WTC11 (cell line): ENCODE measurements at regions not wholly inside any gene's neighbourhood (a gene's known extent, or its start where the extent isn't known, plus 50 kb on each side); places are given as distances from the start of the nearest gene placed in this dataset.

Source experiments
- ATAC-seq: fragments of 200-7000 bp; cut with Tn5 transposase; 2 replicates; pipeline ENCODE4 v1.10.0; 2021; ENCODE audit warnings: mild to moderate bottlenecking, moderate library complexity
- CTCF ChIA-PET: fragments of 300-600 bp; sonication (Branson Sonifier 250); formaldehyde crosslinking; loops from one replicate; lab custom pipeline; 2021; ENCODE audit warnings: antibody characterized with exemption; lab: Charles Lee
- POLR2A ChIA-PET: fragments of 350-600 bp; sonication (Branson Sonifier 250); formaldehyde crosslinking; loops from one replicate; lab custom pipeline; 2021; ENCODE audit warnings: antibody characterized with exemption; lab: Charles Lee
- DNase-seq: peaks from one replicate; pipeline ENCODE4 v3.0.0; 2021; ENCODE audit warnings: low spot score
- H3K27ac Mint-ChIP-seq: 2 replicates; pipeline ENCODE4 v1.8.0; 2021; ENCODE audit warnings: mixed read lengths
- H3K27me3 Mint-ChIP-seq: 2 replicates; pipeline ENCODE4 v1.8.0; 2021; ENCODE audit warnings: low read depth, mild to moderate bottlenecking, moderate library complexity, mixed read lengths
- H3K36me3 Mint-ChIP-seq: 2 replicates; pipeline ENCODE4 v1.8.0; 2021; ENCODE audit warnings: mixed read lengths
- H3K4me1 Mint-ChIP-seq: 2 replicates; pipeline ENCODE4 v1.8.0; 2022; ENCODE audit warnings: mixed read lengths
- H3K4me3 Mint-ChIP-seq: 2 replicates; pipeline ENCODE4 v1.8.0; 2021; ENCODE audit warnings: mild to moderate bottlenecking, moderate library complexity, mixed read lengths
- H3K9me3 Mint-ChIP-seq: 2 replicates; pipeline ENCODE4 v1.8.0; 2021; ENCODE audit warnings: mixed read lengths
- AR ChIP-seq: fragments of 250-450 bp; sonication (Bioruptor Pico); IDR thresholded peaks from 2 replicates; pipeline ENCODE4 v1.9.0; 2021; ENCODE audit warnings: mild to moderate bottlenecking
- CDX4 ChIP-seq: fragments of 250-450 bp; sonication (Bioruptor Pico); IDR thresholded peaks from 2 replicates; pipeline ENCODE4 v1.9.0; 2021; ENCODE audit warnings: moderate library complexity, mild to moderate bottlenecking, inconsistent platforms, borderline replicate concordance
- FOXK1 ChIP-seq: sonication (generic); formaldehyde crosslinking; IDR thresholded peaks from 2 replicates; pipeline ENCODE4 v1.8.0; 2022; ENCODE audit warnings: mild to moderate bottlenecking, moderate library complexity, missing genetic modification reagents
- FOXP1 ChIP-seq: sonication (generic); formaldehyde crosslinking; IDR thresholded peaks from 2 replicates; pipeline ENCODE4 v1.8.0; 2022; ENCODE audit warnings: missing genetic modification reagents, mild to moderate bottlenecking, moderate library complexity, borderline replicate concordance
- GTF2I ChIP-seq: fragments of 250-450 bp; sonication (Bioruptor Pico); conservative IDR thresholded peaks from 2 replicates; pipeline ENCODE4 v1.4.0; 2021; ENCODE audit warnings: mild to moderate bottlenecking
- IRF2 ChIP-seq: sonication (generic); formaldehyde crosslinking; IDR thresholded peaks from 2 replicates; pipeline ENCODE4 v1.8.0; 2022; ENCODE audit warnings: low read depth, missing genetic modification reagents, borderline replicate concordance
- KAT7 ChIP-seq: sonication (generic); formaldehyde crosslinking; IDR thresholded peaks from 2 replicates; pipeline ENCODE4 v1.8.1; 2023; ENCODE audit warnings: missing genetic modification reagents, mild to moderate bottlenecking, borderline replicate concordance
- MAX ChIP-seq: sonication (generic); formaldehyde crosslinking; IDR thresholded peaks from 2 replicates; pipeline ENCODE4 v1.8.0; 2022; ENCODE audit warnings: mild to moderate bottlenecking, missing genetic modification reagents
- NFATC4 ChIP-seq: fragments of 250-450 bp; sonication (Bioruptor Pico); IDR thresholded peaks from 2 replicates; pipeline ENCODE4 v1.9.0; 2021; ENCODE audit warnings: mild to moderate bottlenecking
- NR3C1 ChIP-seq: sonication (generic); formaldehyde crosslinking; conservative IDR thresholded peaks from 2 replicates; pipeline ENCODE4 v1.8.1; 2023; ENCODE audit warnings: low read depth, mild to moderate bottlenecking, missing genetic modification reagents
- TEAD1 ChIP-seq: sonication (generic); formaldehyde crosslinking; IDR thresholded peaks from 2 replicates; pipeline ENCODE4 v1.8.0; 2022; ENCODE audit warnings: mild to moderate bottlenecking, missing genetic modification reagents
- ZNF219 ChIP-seq: sonication (generic); formaldehyde crosslinking; IDR thresholded peaks from 2 replicates; pipeline ENCODE4 v1.8.0; 2023; ENCODE audit warnings: missing genetic modification reagents, mild to moderate bottlenecking, borderline replicate concordance
- ZNF317 ChIP-seq: sonication (generic); formaldehyde crosslinking; IDR thresholded peaks from 2 replicates; pipeline ENCODE4 v1.8.1; 2023; ENCODE audit warnings: low read depth, mild to moderate bottlenecking, moderate library complexity, missing genetic modification reagents, borderline replicate concordance
- ZNF396 ChIP-seq: fragments of 250-450 bp; sonication (Bioruptor Pico); IDR thresholded peaks from 2 replicates; pipeline ENCODE4 v1.8.0; 2021; ENCODE audit warnings: mild to moderate bottlenecking, moderate library complexity, borderline replicate concordance
- ZNF416 ChIP-seq: fragments of 250-450 bp; sonication (Bioruptor Pico); IDR thresholded peaks from 2 replicates; pipeline ENCODE4 v1.9.0; 2021; ENCODE audit warnings: mild to moderate bottlenecking, inconsistent platforms
- ZNF423 ChIP-seq: fragments of 250-450 bp; sonication (Bioruptor Pico); IDR thresholded peaks from 2 replicates; pipeline ENCODE4 v2.1.2; 2022; ENCODE audit warnings: mild to moderate bottlenecking, moderate library complexity
- TF ChIP-seq, protein P1 (sequence below): sonication (generic); formaldehyde crosslinking; IDR thresholded peaks from 2 replicates; pipeline ENCODE4 v1.8.1; 2022; ENCODE audit warnings: low read depth, mild to moderate bottlenecking, moderate library complexity, missing genetic modification reagents, borderline replicate concordance
- TF ChIP-seq, protein P2 (sequence below): sonication (generic); formaldehyde crosslinking; IDR thresholded peaks from 2 replicates; pipeline ENCODE4 v1.8.1; 2023; ENCODE audit warnings: mild to moderate bottlenecking, missing genetic modification reagents
- TF ChIP-seq, protein P3 (sequence below): sonication (generic); formaldehyde crosslinking; IDR thresholded peaks from 2 replicates; pipeline ENCODE4 v1.8.0; 2022; ENCODE audit warnings: mild to moderate bottlenecking, missing genetic modification reagents
- TF ChIP-seq, protein P4 (sequence below): sonication (generic); formaldehyde crosslinking; IDR thresholded peaks from 2 replicates; pipeline ENCODE4 v1.8.1; 2023; ENCODE audit warnings: mild to moderate bottlenecking, moderate library complexity, missing genetic modification reagents

DNA sequence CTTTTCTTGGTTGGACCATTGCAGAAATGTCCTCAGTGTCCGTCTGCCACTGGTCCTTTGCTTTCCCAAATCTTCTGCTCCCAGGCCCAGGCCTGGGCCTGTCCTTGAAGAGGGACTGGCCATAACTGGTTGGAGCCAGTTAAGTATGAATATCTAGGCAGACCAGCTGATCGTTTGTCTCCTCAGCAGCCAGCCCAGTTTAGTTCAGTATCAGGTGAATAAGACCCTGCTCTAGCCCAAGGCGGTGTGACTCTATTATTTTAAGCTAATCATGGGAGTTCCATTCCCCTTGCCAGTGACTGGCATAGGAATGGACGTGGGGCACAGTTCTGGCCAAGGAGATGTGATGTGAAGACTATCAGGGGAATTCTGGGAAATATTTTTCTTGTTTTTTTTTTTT is 73.9 kb upstream of the RASGRF1 start:
- ATAC-seq: no peak
- no peak for DNase-seq
- ChIA-PET POLR2A (no interaction called here), CTCF (no interaction called here)
- TF ChIP-seq ZNF219 (CRISPR knock-in tag) (no peak), AR (CRISPR knock-in tag) (no peak), FOXK1 (CRISPR knock-in tag) (no peak), CDX4 (no peak), FOXP1 (CRISPR knock-in tag) (no peak), GTF2I (CRISPR knock-in tag) (no peak), ZNF396 (CRISPR knock-in tag) (no peak), NR3C1 (CRISPR knock-in tag) (no peak), ZNF317 (CRISPR knock-in tag) (no peak), ZNF423 (CRISPR knock-in tag) (no peak), IRF2 (CRISPR knock-in tag) (no peak), NFATC4 (CRISPR knock-in tag) (no peak), TEAD1 (CRISPR knock-in tag) (no peak), ZNF416 (CRISPR knock-in tag) (no peak), KAT7 (CRISPR knock-in tag) (no peak), MAX (CRISPR knock-in tag) (no peak)
- TF ChIP-seq, protein P1, sequence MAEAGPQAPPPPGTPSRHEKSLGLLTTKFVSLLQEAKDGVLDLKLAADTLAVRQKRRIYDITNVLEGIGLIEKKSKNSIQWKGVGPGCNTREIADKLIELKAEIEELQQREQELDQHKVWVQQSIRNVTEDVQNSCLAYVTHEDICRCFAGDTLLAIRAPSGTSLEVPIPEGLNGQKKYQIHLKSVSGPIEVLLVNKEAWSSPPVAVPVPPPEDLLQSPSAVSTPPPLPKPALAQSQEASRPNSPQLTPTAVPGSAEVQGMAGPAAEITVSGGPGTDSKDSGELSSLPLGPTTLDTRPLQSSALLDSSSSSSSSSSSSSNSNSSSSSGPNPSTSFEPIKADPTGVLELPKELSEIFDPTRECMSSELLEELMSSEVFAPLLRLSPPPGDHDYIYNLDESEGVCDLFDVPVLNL: no peak
- TF ChIP-seq, protein P2, sequence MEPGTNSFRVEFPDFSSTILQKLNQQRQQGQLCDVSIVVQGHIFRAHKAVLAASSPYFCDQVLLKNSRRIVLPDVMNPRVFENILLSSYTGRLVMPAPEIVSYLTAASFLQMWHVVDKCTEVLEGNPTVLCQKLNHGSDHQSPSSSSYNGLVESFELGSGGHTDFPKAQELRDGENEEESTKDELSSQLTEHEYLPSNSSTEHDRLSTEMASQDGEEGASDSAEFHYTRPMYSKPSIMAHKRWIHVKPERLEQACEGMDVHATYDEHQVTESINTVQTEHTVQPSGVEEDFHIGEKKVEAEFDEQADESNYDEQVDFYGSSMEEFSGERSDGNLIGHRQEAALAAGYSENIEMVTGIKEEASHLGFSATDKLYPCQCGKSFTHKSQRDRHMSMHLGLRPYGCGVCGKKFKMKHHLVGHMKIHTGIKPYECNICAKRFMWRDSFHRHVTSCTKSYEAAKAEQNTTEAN (CRISPR knock-in tag): no peak
- TF ChIP-seq, protein P3, sequence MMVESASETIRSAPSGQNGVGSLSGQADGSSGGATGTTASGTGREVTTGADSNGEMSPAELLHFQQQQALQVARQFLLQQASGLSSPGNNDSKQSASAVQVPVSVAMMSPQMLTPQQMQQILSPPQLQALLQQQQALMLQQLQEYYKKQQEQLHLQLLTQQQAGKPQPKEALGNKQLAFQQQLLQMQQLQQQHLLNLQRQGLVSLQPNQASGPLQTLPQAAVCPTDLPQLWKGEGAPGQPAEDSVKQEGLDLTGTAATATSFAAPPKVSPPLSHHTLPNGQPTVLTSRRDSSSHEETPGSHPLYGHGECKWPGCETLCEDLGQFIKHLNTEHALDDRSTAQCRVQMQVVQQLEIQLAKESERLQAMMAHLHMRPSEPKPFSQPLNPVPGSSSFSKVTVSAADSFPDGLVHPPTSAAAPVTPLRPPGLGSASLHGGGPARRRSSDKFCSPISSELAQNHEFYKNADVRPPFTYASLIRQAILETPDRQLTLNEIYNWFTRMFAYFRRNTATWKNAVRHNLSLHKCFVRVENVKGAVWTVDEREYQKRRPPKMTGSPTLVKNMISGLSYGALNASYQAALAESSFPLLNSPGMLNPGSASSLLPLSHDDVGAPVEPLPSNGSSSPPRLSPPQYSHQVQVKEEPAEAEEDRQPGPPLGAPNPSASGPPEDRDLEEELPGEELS: no peak
- TF ChIP-seq, protein P4, sequence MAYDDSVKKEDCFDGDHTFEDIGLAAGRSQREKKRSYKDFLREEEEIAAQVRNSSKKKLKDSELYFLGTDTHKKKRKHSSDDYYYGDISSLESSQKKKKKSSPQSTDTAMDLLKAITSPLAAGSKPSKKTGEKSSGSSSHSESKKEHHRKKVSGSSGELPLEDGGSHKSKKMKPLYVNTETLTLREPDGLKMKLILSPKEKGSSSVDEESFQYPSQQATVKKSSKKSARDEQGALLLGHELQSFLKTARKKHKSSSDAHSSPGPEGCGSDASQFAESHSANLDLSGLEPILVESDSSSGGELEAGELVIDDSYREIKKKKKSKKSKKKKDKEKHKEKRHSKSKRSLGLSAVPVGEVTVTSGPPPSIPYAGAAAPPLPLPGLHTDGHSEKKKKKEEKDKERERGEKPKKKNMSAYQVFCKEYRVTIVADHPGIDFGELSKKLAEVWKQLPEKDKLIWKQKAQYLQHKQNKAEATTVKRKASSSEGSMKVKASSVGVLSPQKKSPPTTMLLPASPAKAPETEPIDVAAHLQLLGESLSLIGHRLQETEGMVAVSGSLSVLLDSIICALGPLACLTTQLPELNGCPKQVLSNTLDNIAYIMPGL (CRISPR knock-in tag): no peak
- Mint-ChIP-seq H3K36me3 (no peaks in the 10 kb centered on the region), H3K9me3 (no peaks in the 10 kb centered on the region), H3K4me3 (no peak overlapping the region), H3K27me3 (no peaks in the 10 kb centered on the region; the same call in 1 of the 2 replicates), H3K4me1 (peaks cover 9% of the 10 kb centered on the region), H3K27ac (no peak overlapping the region)
